HEK293 (cell line): ENCODE measurements at regions not wholly inside any gene's neighbourhood (a gene's known extent, or its start where the extent isn't known, plus 50 kb on each side); places are given as distances from the start of the nearest gene placed in this dataset.

Experiments
- CTCF ChIA-PET: fragments of 350-600 bp; formaldehyde crosslinking; extraction: SDS; loops from one replicate; lab custom pipeline; 2021; ENCODE audit warnings: antibody characterized with exemption; lab: Yijun Ruan, JAX
- POLR2A ChIA-PET: fragments of 300-600 bp; formaldehyde crosslinking; extraction: SDS; loops from one replicate; lab custom pipeline; 2020; ENCODE audit warnings: antibody characterized with exemption, inconsistent platforms; lab: Yijun Ruan, JAX
- H3K27ac ChIP-seq: fragments of 200-500 bp; sonication (Bioruptor generic); 2 replicates; pipeline ENCODE4 v1.5.1; 2014; ENCODE audit warnings: low read depth, low read length, control low read depth, inconsistent platforms; ENCODE audit errors: extremely low read depth
- H3K36me3 ChIP-seq, 2 experiments: fragments of 200-500 bp in 1 of 2; sonication (Bioruptor generic) in 1 of 2; 1 replicate in 1 of 2; 2 replicates in 1 of 2; pipeline ENCODE4 v1.5.1; 2014 to 2017; ENCODE audit warnings: inconsistent platforms in 2 of 2, low read length in 2 of 2; ENCODE audit not compliant: control insufficient read depth in 2 of 2, insufficient read depth in 1 of 2
- H3K4me1 ChIP-seq: fragments of 200-500 bp; sonication (Bioruptor generic); 2 replicates; pipeline ENCODE4 v1.5.1; 2014; ENCODE audit warnings: mild to moderate bottlenecking, low read length, inconsistent platforms; ENCODE audit not compliant: control insufficient read depth, insufficient read depth
- H3K4me3 ChIP-seq: 2 replicates; pipeline ENCODE4 v1.5.1; 2011; ENCODE audit warnings: low read depth, mild to moderate bottlenecking, control low read depth, low read length, moderate library complexity
- H3K9me3 ChIP-seq: fragments of 200-500 bp; sonication (Bioruptor generic); 2 replicates; pipeline ENCODE4 v1.5.1; 2014; ENCODE audit warnings: low read depth, low read length, inconsistent platforms; ENCODE audit not compliant: control insufficient read depth, insufficient read depth
- INSM2 ChIP-seq: fragments of 450-650 bp; formaldehyde crosslinking; IDR thresholded peaks from 2 replicates; pipeline ENCODE4 v1.5.1; 2016; ENCODE audit warnings: missing biosample characterization, missing genetic modification characterization
- SCRT1 ChIP-seq: fragments of 450-650 bp; formaldehyde crosslinking; IDR thresholded peaks from 2 replicates; pipeline ENCODE4 v1.5.1; 2016; ENCODE audit warnings: missing biosample characterization, missing genetic modification characterization, borderline replicate concordance
- SP7 ChIP-seq: fragments of 450-650 bp; formaldehyde crosslinking; IDR thresholded peaks from 2 replicates; pipeline ENCODE4 v1.5.1; 2016; ENCODE audit warnings: missing biosample characterization, missing genetic modification characterization
- ZBTB7A ChIP-seq: fragments of 450-650 bp; formaldehyde crosslinking; IDR thresholded peaks from 2 replicates; pipeline ENCODE4 v1.5.1; 2016; ENCODE audit warnings: low read depth, missing biosample characterization, missing genetic modification characterization
- ZEB2 ChIP-seq: fragments of 450-650 bp; formaldehyde crosslinking; IDR thresholded peaks from 2 replicates; pipeline ENCODE4 v1.5.1; 2016; ENCODE audit warnings: missing biosample characterization, missing genetic modification characterization
- ZNF114 ChIP-seq: fragments of 450-650 bp; formaldehyde crosslinking; IDR thresholded peaks from 2 replicates; pipeline ENCODE4 v1.5.0; 2017; ENCODE audit warnings: missing biosample characterization, missing genetic modification characterization
- ZNF138 ChIP-seq: fragments of 450-650 bp; formaldehyde crosslinking; IDR thresholded peaks from 2 replicates; pipeline ENCODE4 v1.5.1; 2016; ENCODE audit warnings: missing biosample characterization, missing genetic modification characterization, borderline replicate concordance
- ZNF169 ChIP-seq: fragments of 450-650 bp; formaldehyde crosslinking; IDR thresholded peaks from 2 replicates; pipeline ENCODE4 v1.5.1; 2016; ENCODE audit warnings: missing biosample characterization, missing genetic modification characterization
- ZNF214 ChIP-seq: fragments of 450-650 bp; formaldehyde crosslinking; IDR thresholded peaks from 2 replicates; pipeline ENCODE4 v1.5.1; 2017; ENCODE audit warnings: missing biosample characterization, mild to moderate bottlenecking, missing genetic modification characterization, borderline replicate concordance
- ZNF223 ChIP-seq: fragments of 450-650 bp; formaldehyde crosslinking; IDR thresholded peaks from 2 replicates; pipeline ENCODE4 v1.5.1; 2016; ENCODE audit warnings: missing biosample characterization, missing genetic modification characterization
- ZNF274 ChIP-seq, 2 experiments: fragments of 200-500 bp in 1 of 2; fragments of 450-650 bp in 1 of 2; sonication (Bioruptor generic) in 1 of 2; formaldehyde crosslinking in 1 of 2; IDR thresholded peaks; 2 replicates each; pipeline versions ENCODE4 v1.5.1 to v1.6.1; 2014 to 2016; ENCODE audit warnings: borderline replicate concordance in 1 of 2, inconsistent platforms in 1 of 2, low read length in 1 of 2, missing biosample characterization in 1 of 2, missing genetic modification characterization in 1 of 2
- ZNF311 ChIP-seq: fragments of 450-650 bp; formaldehyde crosslinking; IDR thresholded peaks from 2 replicates; pipeline ENCODE4 v1.5.1; 2017; ENCODE audit warnings: missing biosample characterization, missing genetic modification characterization, borderline replicate concordance
- ZNF394 ChIP-seq: fragments of 450-650 bp; formaldehyde crosslinking; IDR thresholded peaks from 2 replicates; pipeline ENCODE4 v1.5.1; 2016; ENCODE audit warnings: missing biosample characterization, missing genetic modification characterization, mild to moderate bottlenecking, moderate library complexity, borderline replicate concordance
- ZNF423 ChIP-seq: fragments of 450-650 bp; formaldehyde crosslinking; IDR thresholded peaks from 2 replicates; pipeline ENCODE4 v1.5.1; 2016; ENCODE audit warnings: missing biosample characterization, missing genetic modification characterization
- ZNF518A ChIP-seq: fragments of 450-650 bp; formaldehyde crosslinking; conservative IDR thresholded peaks from 2 replicates; pipeline ENCODE4 v1.5.1; 2016; ENCODE audit warnings: low read depth, missing biosample characterization, missing genetic modification characterization
- ZNF521 ChIP-seq: fragments of 450-650 bp; formaldehyde crosslinking; IDR thresholded peaks from 2 replicates; pipeline ENCODE4 v1.5.1; 2017; ENCODE audit warnings: missing biosample characterization, mild to moderate bottlenecking, missing genetic modification characterization
- ZNF624 ChIP-seq: fragments of 450-650 bp; formaldehyde crosslinking; IDR thresholded peaks from 2 replicates; pipeline ENCODE4 v1.5.1; 2017; ENCODE audit warnings: missing biosample characterization, missing genetic modification characterization
- ZNF670 ChIP-seq: fragments of 450-650 bp; formaldehyde crosslinking; IDR thresholded peaks from 2 replicates; pipeline ENCODE4 v1.5.1; 2016; ENCODE audit warnings: missing biosample characterization, missing genetic modification characterization, low read depth
- ZNF792 ChIP-seq: fragments of 450-650 bp; formaldehyde crosslinking; IDR thresholded peaks from 2 replicates; pipeline ENCODE4 v1.5.1; 2016; ENCODE audit warnings: missing biosample characterization, missing genetic modification characterization
- ZNF843 ChIP-seq: fragments of 450-650 bp; formaldehyde crosslinking; IDR thresholded peaks from 2 replicates; pipeline ENCODE4 v1.5.1; 2016; ENCODE audit warnings: missing biosample characterization, missing genetic modification characterization
- ZSCAN16 ChIP-seq: fragments of 450-650 bp; formaldehyde crosslinking; IDR thresholded peaks from 2 replicates; pipeline ENCODE4 v1.5.1; 2016; ENCODE audit warnings: missing biosample characterization, missing genetic modification characterization
- TF ChIP-seq, protein P1 (sequence below): fragments of 450-650 bp; formaldehyde crosslinking; IDR thresholded peaks from 2 replicates; pipeline ENCODE4 v1.5.1; 2016; ENCODE audit warnings: missing biosample characterization, missing genetic modification characterization, borderline replicate concordance
- TF ChIP-seq, protein P2 (sequence below): fragments of 450-650 bp; formaldehyde crosslinking; IDR thresholded peaks from 2 replicates; pipeline ENCODE4 v1.5.1; 2016; ENCODE audit warnings: missing biosample characterization, missing genetic modification characterization, low read depth

- TF ChIP-seq INSM2 (tag by site-specific recombination) (no peak), ZNF518A (tag by site-specific recombination) (no peak), SP7 (no peak), ZNF114 (tag by site-specific recombination) (no peak), ZSCAN16 (no peak), ZNF169 (no peak), ZNF670 (tag by site-specific recombination) (no peak), SCRT1 (tag by site-specific recombination) (no peak), ZBTB7A (tag by site-specific recombination) (no peak)
- TF ChIP-seq, protein P1, sequence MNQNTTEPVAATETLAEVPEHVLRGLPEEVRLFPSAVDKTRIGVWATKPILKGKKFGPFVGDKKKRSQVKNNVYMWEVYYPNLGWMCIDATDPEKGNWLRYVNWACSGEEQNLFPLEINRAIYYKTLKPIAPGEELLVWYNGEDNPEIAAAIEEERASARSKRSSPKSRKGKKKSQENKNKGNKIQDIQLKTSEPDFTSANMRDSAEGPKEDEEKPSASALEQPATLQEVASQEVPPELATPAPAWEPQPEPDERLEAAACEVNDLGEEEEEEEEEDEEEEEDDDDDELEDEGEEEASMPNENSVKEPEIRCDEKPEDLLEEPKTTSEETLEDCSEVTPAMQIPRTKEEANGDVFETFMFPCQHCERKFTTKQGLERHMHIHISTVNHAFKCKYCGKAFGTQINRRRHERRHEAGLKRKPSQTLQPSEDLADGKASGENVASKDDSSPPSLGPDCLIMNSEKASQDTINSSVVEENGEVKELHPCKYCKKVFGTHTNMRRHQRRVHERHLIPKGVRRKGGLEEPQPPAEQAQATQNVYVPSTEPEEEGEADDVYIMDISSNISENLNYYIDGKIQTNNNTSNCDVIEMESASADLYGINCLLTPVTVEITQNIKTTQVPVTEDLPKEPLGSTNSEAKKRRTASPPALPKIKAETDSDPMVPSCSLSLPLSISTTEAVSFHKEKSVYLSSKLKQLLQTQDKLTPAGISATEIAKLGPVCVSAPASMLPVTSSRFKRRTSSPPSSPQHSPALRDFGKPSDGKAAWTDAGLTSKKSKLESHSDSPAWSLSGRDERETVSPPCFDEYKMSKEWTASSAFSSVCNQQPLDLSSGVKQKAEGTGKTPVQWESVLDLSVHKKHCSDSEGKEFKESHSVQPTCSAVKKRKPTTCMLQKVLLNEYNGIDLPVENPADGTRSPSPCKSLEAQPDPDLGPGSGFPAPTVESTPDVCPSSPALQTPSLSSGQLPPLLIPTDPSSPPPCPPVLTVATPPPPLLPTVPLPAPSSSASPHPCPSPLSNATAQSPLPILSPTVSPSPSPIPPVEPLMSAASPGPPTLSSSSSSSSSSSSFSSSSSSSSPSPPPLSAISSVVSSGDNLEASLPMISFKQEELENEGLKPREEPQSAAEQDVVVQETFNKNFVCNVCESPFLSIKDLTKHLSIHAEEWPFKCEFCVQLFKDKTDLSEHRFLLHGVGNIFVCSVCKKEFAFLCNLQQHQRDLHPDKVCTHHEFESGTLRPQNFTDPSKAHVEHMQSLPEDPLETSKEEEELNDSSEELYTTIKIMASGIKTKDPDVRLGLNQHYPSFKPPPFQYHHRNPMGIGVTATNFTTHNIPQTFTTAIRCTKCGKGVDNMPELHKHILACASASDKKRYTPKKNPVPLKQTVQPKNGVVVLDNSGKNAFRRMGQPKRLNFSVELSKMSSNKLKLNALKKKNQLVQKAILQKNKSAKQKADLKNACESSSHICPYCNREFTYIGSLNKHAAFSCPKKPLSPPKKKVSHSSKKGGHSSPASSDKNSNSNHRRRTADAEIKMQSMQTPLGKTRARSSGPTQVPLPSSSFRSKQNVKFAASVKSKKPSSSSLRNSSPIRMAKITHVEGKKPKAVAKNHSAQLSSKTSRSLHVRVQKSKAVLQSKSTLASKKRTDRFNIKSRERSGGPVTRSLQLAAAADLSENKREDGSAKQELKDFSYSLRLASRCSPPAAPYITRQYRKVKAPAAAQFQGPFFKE (tag by site-specific recombination), result no peak
These were observed 63.0 kb upstream of the GALNT13 start (continued) for GRCh38 chr2:153808679-153809078.

DNA sequence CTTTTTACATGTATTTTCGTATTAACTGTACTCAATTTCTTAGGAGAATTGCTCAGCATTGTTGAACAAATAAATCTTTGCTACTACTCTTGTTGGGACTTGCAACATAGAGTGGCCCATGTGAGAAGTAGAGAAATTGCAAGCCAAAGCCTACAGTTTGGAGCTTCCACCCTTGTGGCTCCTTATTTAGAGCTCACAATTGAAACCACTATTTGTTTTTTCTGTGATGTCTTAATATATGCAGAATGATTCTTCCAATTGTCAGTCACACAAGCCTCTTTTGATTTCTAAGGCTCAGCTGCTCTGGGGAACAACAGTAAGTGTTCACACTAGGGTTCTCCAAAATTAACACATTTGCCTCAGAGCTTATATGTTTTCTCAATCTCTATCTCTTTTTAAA lies 60.2 kb upstream of the GALNT13 start:
- no peak overlapping the region for H3K4me3 ChIP-seq
- POLR2A ChIA-PET, result no interaction called here
- H3K27ac ChIP-seq, result no peak overlapping the region
- no peaks in the 10 kb centered on the region for H3K9me3 ChIP-seq
- CTCF ChIA-PET, result no interaction called here
- no peaks in the 10 kb centered on the region for H3K4me1 ChIP-seq
- H3K36me3 ChIP-seq, result no peaks in the 10 kb centered on the region
- TF ChIP-seq ZNF394 (tag by site-specific recombination), result no peak
- TF ChIP-seq ZNF843 (tag by site-specific recombination), result no peak
- TF ChIP-seq, protein P2, sequence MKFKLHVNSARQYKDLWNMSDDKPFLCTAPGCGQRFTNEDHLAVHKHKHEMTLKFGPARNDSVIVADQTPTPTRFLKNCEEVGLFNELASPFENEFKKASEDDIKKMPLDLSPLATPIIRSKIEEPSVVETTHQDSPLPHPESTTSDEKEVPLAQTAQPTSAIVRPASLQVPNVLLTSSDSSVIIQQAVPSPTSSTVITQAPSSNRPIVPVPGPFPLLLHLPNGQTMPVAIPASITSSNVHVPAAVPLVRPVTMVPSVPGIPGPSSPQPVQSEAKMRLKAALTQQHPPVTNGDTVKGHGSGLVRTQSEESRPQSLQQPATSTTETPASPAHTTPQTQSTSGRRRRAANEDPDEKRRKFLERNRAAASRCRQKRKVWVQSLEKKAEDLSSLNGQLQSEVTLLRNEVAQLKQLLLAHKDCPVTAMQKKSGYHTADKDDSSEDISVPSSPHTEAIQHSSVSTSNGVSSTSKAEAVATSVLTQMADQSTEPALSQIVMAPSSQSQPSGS (tag by site-specific recombination), result no peak
- TF ChIP-seq ZNF670 (tag by site-specific recombination), result no peak
- TF ChIP-seq ZNF214 (tag by site-specific recombination), result no peak
- no peak for TF ChIP-seq ZNF624 (tag by site-specific recombination)
- no peak for TF ChIP-seq ZNF792
- TF ChIP-seq ZBTB7A (tag by site-specific recombination), result no peak
- TF ChIP-seq ZNF423 (tag by site-specific recombination), result no peak
- no peak for TF ChIP-seq ZEB2 (tag by site-specific recombination)
- no peak for TF ChIP-seq ZNF138
- no peak for TF ChIP-seq ZNF274 (IDR thresholded peaks at IDR 0.05; ENCODE audit: low read length)
- TF ChIP-seq ZNF274 (tag by site-specific recombination; IDR thresholded peaks at IDR 0.05; ENCODE audit: borderline replicate concordance), result no peak
- no peak for TF ChIP-seq ZNF521 (tag by site-specific recombination)
- TF ChIP-seq SCRT1 (tag by site-specific recombination), result no peak
- no peak for TF ChIP-seq ZNF311 (tag by site-specific recombination)
- TF ChIP-seq ZNF223 (tag by site-specific recombination), result no peak
